Ishikawa (cell line): ENCODE measurements at regions not wholly inside any gene's neighbourhood (a gene's known extent, or its start where the extent isn't known, plus 50 kb on each side); places are given as distances from the start of the nearest gene placed in this dataset.

ENCODE experiments used
- CEBPB ChIP-seq: IDR thresholded peaks from 2 replicates; pipeline ENCODE4 v1.6.1; 2012
- CREB1 ChIP-seq: IDR thresholded peaks from 2 replicates; pipeline ENCODE4 v1.6.1; 2012; ENCODE audit warnings: low read depth
- EP300 ChIP-seq: IDR thresholded peaks from 2 replicates; pipeline ENCODE4 v1.6.1; 2012; ENCODE audit warnings: borderline replicate concordance
- MAX ChIP-seq: IDR thresholded peaks from 2 replicates; pipeline ENCODE4 v1.6.1; 2012
- NFIC ChIP-seq: IDR thresholded peaks from 2 replicates; pipeline ENCODE4 v1.6.1; 2012
- RAD21 ChIP-seq: IDR thresholded peaks from 2 replicates; pipeline ENCODE4 v1.6.1; 2012; ENCODE audit warnings: low read depth
- REST ChIP-seq: IDR thresholded peaks from 2 replicates; pipeline ENCODE4 v1.6.1; 2012; ENCODE audit warnings: low read depth, mild to moderate bottlenecking
- TAF1 ChIP-seq: IDR thresholded peaks from 2 replicates; pipeline ENCODE4 v1.6.1; 2012; ENCODE audit warnings: low read depth, mild to moderate bottlenecking

- TF ChIP-seq TAF1 (no peak), RAD21 (peak; percentile 74), MAX (no peak), CREB1 (no peak), EP300 (no peak), REST (no peak), CEBPB (no peak), NFIC (no peak)
Observed at GRCh38 chr11:114774599-114775361, 96.5 kb downstream of the NXPE2 start.
